Sigmoid colon (tissue), 6 donors: ENCODE measurements at regions not wholly inside any gene's neighbourhood (a gene's known extent, or its start where the extent isn't known, plus 50 kb on each side); places are given as distances from the start of the nearest gene placed in this dataset.

Source experiments
- DNase-seq: peaks from one replicate; pipeline ENCODE4 v3.0.0-alpha.2; 2019
- H3K27ac ChIP-seq, 4 donors: fragments of 200-600 bp; sonication (generic); one replicate each; pipeline ENCODE4 v1.5.1; 2016 to 2019; ENCODE audit warnings: mild to moderate bottlenecking in 1 of 4
- H3K27me3 ChIP-seq, 3 donors: fragments of 200-600 bp; sonication (generic); one replicate each; pipeline ENCODE4 v1.5.1; 2019; ENCODE audit warnings: mild to moderate bottlenecking in 1 of 3
- H3K36me3 ChIP-seq, 4 donors: fragments of 200-600 bp; sonication (generic); one replicate each; pipeline ENCODE4 v1.5.1; 2016 to 2019
- H3K4me1 ChIP-seq, 4 donors: fragments of 200-600 bp; sonication (generic); one replicate each; pipeline ENCODE4 v1.5.1; 2017 to 2019
- H3K4me3 ChIP-seq, 4 donors: fragments of 200-600 bp; sonication (generic); one replicate each; pipeline ENCODE4 v1.5.1; 2017 to 2019; ENCODE audit warnings: mild to moderate bottlenecking in 2 of 4, moderate library complexity in 1 of 4
- H3K9me3 ChIP-seq, 4 donors: fragments of 200-600 bp in 3 of 4; sonication (generic) in 3 of 4; one replicate each; pipeline versions ENCODE4 v1.5.1 to v1.6.1; 2013 to 2019
- CTCF ChIP-seq, 4 experiments: fragments of 450-650 bp in 3 of 4; fragments of 200-600 bp in 1 of 4; IDR thresholded peaks; one replicate each; pipeline ENCODE4 v1.5.1; 2016 to 2019; ENCODE audit warnings: antibody characterized with exemption in 4 of 4, mild to moderate bottlenecking in 3 of 4, moderate library complexity in 2 of 4
- EP300 ChIP-seq, 4 donors: sonication (generic); formaldehyde crosslinking; IDR thresholded peaks; one replicate each; pipeline ENCODE4 v1.6.1; 2017; ENCODE audit warnings: antibody characterized with exemption in 4 of 4
- POLR2A ChIP-seq, 2 donors: fragments of 450-650 bp; IDR thresholded peaks; one replicate each; pipeline ENCODE4 v1.6.1; 2016; ENCODE audit warnings: antibody characterized with exemption in 2 of 2, mild to moderate bottlenecking in 2 of 2, moderate library complexity in 2 of 2
- POLR2AphosphoS5 ChIP-seq, 4 donors: sonication (generic); formaldehyde crosslinking; IDR thresholded peaks; one replicate each; pipeline ENCODE4 v1.6.1; 2017; ENCODE audit warnings: antibody characterized with exemption in 4 of 4
- WGBS, 2 donors: extraction: QIAGEN DNeasy Blood & Tissue Kit; methylation state at CpG; one replicate each; pipeline ENCODE4 v1.1.7; 2013; 5-methylcytosine and 5-hydroxymethylcytosine counted together
- intact Hi-C: fragments of 100-400 bp; cut with DNase I; formaldehyde crosslinking; loops from one replicate; pipeline ENCODE4 v1.15.1; 2023
- donor health status: healthy with polysubstance abuse.
- donor health status: healthy.

- Histone ChIP-seq H3K27ac (no peak overlapping the region), H3K4me1 (no peaks in the 10 kb centered on the region), H3K9me3 (no peaks in the 10 kb centered on the region), H3K36me3 (no peaks in the 10 kb centered on the region), H3K27me3 (no peaks in the 10 kb centered on the region), H3K4me3 (no peak overlapping the region)
- intact Hi-C loops: no loop called here
- 57 to 66% methylated on average over 2 of the region's 2 CpGs for WGBS, 2 donors
- TF ChIP-seq CTCF (IDR thresholded peaks at IDR 0.05) (no peak), POLR2A (IDR thresholded peaks at IDR 0.05) (no peak), POLR2AphosphoS5 (IDR thresholded peaks at IDR 0.05) (no peak), EP300 (IDR thresholded peaks at IDR 0.05) (no peak)
- no peak for DNase-seq
These were observed 1068.4 kb downstream of the ARAP2 start for GRCh38 chr4:35175894-35176293.

- no peaks in the 10 kb centered on the region for H3K27me3 ChIP-seq
- no peaks in the 10 kb centered on the region for H3K9me3 ChIP-seq
- intact Hi-C loops: no loop called here
- H3K4me3 ChIP-seq: no peak overlapping the region
- no peaks in the 10 kb centered on the region for H3K4me1 ChIP-seq
- no peak for TF ChIP-seq POLR2AphosphoS5 (IDR thresholded peaks at IDR 0.05)
- TF ChIP-seq POLR2A (IDR thresholded peaks at IDR 0.05): no peak
- no peak for TF ChIP-seq CTCF (IDR thresholded peaks at IDR 0.05)
- TF ChIP-seq EP300 (IDR thresholded peaks at IDR 0.05): no peak
- DNase-seq: no peak
- H3K36me3 ChIP-seq: no peaks in the 10 kb centered on the region
- no peak overlapping the region for H3K27ac ChIP-seq
These were observed 1061.9 kb downstream of the ARAP2 start for GRCh38 chr4:35182451-35182850.

GRCh38 chr4:35189988-35190613, 1054.2 kb downstream of the ARAP2 start:
- TF ChIP-seq EP300 (IDR thresholded peaks at IDR 0.05) (no peak), POLR2AphosphoS5 (IDR thresholded peaks at IDR 0.05) (no peak), CTCF (IDR thresholded peaks at IDR 0.05) (no peak), POLR2A (IDR thresholded peaks at IDR 0.05) (no peak)

GRCh38 chr4:35201403-35201802, 1042.9 kb downstream of the ARAP2 start:
- Histone ChIP-seq H3K4me1 (no peaks in the 10 kb centered on the region), H3K27me3 (no peaks in the 10 kb centered on the region), H3K9me3 (no peaks in the 10 kb centered on the region), H3K4me3 (no peak overlapping the region), H3K36me3 (no peaks in the 10 kb centered on the region), H3K27ac (no peak overlapping the region)
- DNase-seq: no peak
- intact Hi-C loops: no loop called here
- TF ChIP-seq EP300 (IDR thresholded peaks at IDR 0.05): no peak
- TF ChIP-seq POLR2AphosphoS5 (IDR thresholded peaks at IDR 0.05): no peak
- no peak for TF ChIP-seq CTCF (IDR thresholded peaks at IDR 0.05)
- no peak for TF ChIP-seq POLR2A (IDR thresholded peaks at IDR 0.05)
- 83 to 92% methylated on average over 2 of the region's 2 CpGs for WGBS, 2 donors

More at GRCh38 chr4:35189988-35190613, 1054.2 kb downstream of the ARAP2 start:
- Histone ChIP-seq H3K4me3 (no peak overlapping the region), H3K27me3 (no peaks in the 10 kb centered on the region), H3K27ac (no peak overlapping the region), H3K4me1 (no peaks in the 10 kb centered on the region), H3K36me3 (no peaks in the 10 kb centered on the region), H3K9me3 (no peaks in the 10 kb centered on the region)
- WGBS, 2 donors: 24 to 41% methylated on average over 3 of the region's 3 CpGs
- intact Hi-C loops: no loop called here
- DNase-seq: no peak

GRCh38 chr4:35216636-35217035, 1027.7 kb downstream of the ARAP2 start:
- H3K9me3 ChIP-seq: no peaks in the 10 kb centered on the region
- TF ChIP-seq EP300 (IDR thresholded peaks at IDR 0.05) (no peak), CTCF (IDR thresholded peaks at IDR 0.05) (no peak), POLR2A (IDR thresholded peaks at IDR 0.05) (no peak), POLR2AphosphoS5 (IDR thresholded peaks at IDR 0.05) (no peak)
- DNase-seq: no peak
- no peak overlapping the region for H3K4me3 ChIP-seq
- H3K27ac ChIP-seq: no peak overlapping the region
- H3K4me1 ChIP-seq: no peaks in the 10 kb centered on the region
- H3K27me3 ChIP-seq: no peaks in the 10 kb centered on the region
- intact Hi-C loops: no loop called here
- 57 to 75% methylated on average over 4 of the region's 4 CpGs for WGBS, 2 donors
- no peaks in the 10 kb centered on the region for H3K36me3 ChIP-seq
